ENCODE measurements at regions not wholly inside any gene's neighbourhood (a gene's known extent, or its start where the extent isn't known, plus 50 kb on each side); places are given as distances from the start of the nearest gene placed in this dataset.

DNA sequence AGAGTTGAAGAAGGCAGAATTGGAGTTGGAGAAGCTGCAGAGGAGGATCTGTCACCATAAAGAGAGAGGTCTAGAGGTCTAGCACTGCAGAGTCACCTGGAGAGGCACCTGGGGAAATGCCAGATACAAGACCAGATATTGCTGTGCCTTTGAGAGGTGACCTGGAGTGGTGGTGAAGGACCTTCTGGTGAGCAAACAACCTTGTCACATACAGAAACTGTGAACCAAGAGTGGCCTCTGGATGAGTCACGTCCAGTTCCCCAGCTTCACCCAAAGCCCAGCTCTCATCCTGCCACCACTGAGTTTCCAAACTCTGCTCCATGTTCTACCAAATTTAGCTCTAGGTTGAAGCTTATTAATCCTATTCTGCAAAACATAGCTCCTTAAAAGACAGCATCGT lies 131.1 kb upstream of the FBXL7 start:
- H3K36me3 ChIP-seq (ENCODE audit: insufficient read depth, low read length, poor library complexity, severe bottlenecking) = no peaks in the 10 kb centered on the region
- no peak overlapping the region for H3K4me3 ChIP-seq (ENCODE audit: low read depth, low read length, poor library complexity, severe bottlenecking)
- H3K27me3 ChIP-seq (replicated peaks; ENCODE audit: insufficient read depth, low read depth, low read length, poor library complexity) = no peaks in the 10 kb centered on the region
- BruUV-seq (replicated peaks) = no TSS peak
- H3K9me3 ChIP-seq (ENCODE audit: low read depth, low read length, poor library complexity, severe bottlenecking) = no peaks in the 10 kb centered on the region
- DNase-seq (ENCODE audit: low spot score) = no peak
- H3K4me1 ChIP-seq (ENCODE audit: insufficient read depth, low read length, poor library complexity, severe bottlenecking) = peaks cover 3% of the 10 kb centered on the region
- ChIA-PET CTCF (no interaction called here), POLR2A (ENCODE audit: low non-redundant PET) (no interaction called here)
- TF ChIP-seq, protein P1, sequence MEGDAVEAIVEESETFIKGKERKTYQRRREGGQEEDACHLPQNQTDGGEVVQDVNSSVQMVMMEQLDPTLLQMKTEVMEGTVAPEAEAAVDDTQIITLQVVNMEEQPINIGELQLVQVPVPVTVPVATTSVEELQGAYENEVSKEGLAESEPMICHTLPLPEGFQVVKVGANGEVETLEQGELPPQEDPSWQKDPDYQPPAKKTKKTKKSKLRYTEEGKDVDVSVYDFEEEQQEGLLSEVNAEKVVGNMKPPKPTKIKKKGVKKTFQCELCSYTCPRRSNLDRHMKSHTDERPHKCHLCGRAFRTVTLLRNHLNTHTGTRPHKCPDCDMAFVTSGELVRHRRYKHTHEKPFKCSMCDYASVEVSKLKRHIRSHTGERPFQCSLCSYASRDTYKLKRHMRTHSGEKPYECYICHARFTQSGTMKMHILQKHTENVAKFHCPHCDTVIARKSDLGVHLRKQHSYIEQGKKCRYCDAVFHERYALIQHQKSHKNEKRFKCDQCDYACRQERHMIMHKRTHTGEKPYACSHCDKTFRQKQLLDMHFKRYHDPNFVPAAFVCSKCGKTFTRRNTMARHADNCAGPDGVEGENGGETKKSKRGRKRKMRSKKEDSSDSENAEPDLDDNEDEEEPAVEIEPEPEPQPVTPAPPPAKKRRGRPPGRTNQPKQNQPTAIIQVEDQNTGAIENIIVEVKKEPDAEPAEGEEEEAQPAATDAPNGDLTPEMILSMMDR (conservative IDR thresholded peaks at IDR 0.05; ENCODE audit: low read depth, low read length) = no peak
- TF ChIP-seq EZH2 (IDR thresholded peaks at IDR 0.05; ENCODE audit: borderline replicate concordance, low read depth, low read length, poor library complexity, severe bottlenecking) = no peak
- intact Hi-C loops (cut with micrococcal nuclease; ENCODE audit: unreplicated experiment) = no loop called here
- H3K27ac ChIP-seq (ENCODE audit: low read depth, low read length, poor library complexity, severe bottlenecking) = no peak overlapping the region

DNA sequence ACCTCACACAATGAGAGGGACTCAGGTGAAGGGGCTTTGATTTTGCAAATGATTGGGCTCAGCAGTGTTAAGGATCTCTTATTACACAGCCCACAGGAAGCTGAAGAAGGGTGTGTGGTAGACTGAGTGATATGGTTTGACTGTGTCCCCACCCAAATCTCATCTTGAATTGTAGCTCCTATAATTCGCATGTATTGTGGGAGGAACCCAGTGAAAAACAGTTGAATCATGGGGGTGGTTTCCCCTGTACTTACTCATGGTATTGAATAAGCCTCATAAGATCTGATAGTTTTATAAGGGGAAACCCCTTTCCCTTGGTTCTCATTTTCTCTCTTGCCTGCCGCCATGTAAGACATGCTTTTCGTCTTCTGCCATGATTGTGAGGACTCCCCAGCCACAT lies 132.5 kb upstream of the FBXL7 start:
- H3K9me3 ChIP-seq (ENCODE audit: low read depth, low read length, poor library complexity, severe bottlenecking) = no peaks in the 10 kb centered on the region
- BruUV-seq (replicated peaks) = no TSS peak
- no peaks in the 10 kb centered on the region for H3K36me3 ChIP-seq (ENCODE audit: insufficient read depth, low read length, poor library complexity, severe bottlenecking)
- intact Hi-C loops (cut with micrococcal nuclease; ENCODE audit: unreplicated experiment) = no loop called here
- no peak for TF ChIP-seq EZH2 (IDR thresholded peaks at IDR 0.05; ENCODE audit: borderline replicate concordance, low read depth, low read length, poor library complexity, severe bottlenecking)
- H3K4me1 ChIP-seq (ENCODE audit: insufficient read depth, low read length, poor library complexity, severe bottlenecking) = peaks cover 3% of the 10 kb centered on the region
- no peak overlapping the region for H3K4me3 ChIP-seq (ENCODE audit: low read depth, low read length, poor library complexity, severe bottlenecking)
- no peak overlapping the region for H3K27ac ChIP-seq (ENCODE audit: low read depth, low read length, poor library complexity, severe bottlenecking)
- POLR2A ChIA-PET (ENCODE audit: low non-redundant PET) = no interaction called here
- DNase-seq (ENCODE audit: low spot score) = no peak
- CTCF ChIA-PET = no interaction called here
- no peaks in the 10 kb centered on the region for H3K27me3 ChIP-seq (replicated peaks; ENCODE audit: insufficient read depth, low read depth, low read length, poor library complexity)

- peaks cover 3% of the 10 kb centered on the region for H3K4me1 ChIP-seq (ENCODE audit: insufficient read depth, low read length, poor library complexity, severe bottlenecking)
- BruUV-seq (replicated peaks) = no TSS peak
- no peak overlapping the region for H3K27ac ChIP-seq (ENCODE audit: low read depth, low read length, poor library complexity, severe bottlenecking)
- POLR2A ChIA-PET (ENCODE audit: low non-redundant PET) = no interaction called here
- peak; percentile 2 for DNase-seq (ENCODE audit: low spot score)
- H3K9me3 ChIP-seq (ENCODE audit: low read depth, low read length, poor library complexity, severe bottlenecking) = no peaks in the 10 kb centered on the region
- no peaks in the 10 kb centered on the region for H3K27me3 ChIP-seq (replicated peaks; ENCODE audit: insufficient read depth, low read depth, low read length, poor library complexity)
- CTCF ChIA-PET = no interaction called here
- TF ChIP-seq, protein P1 (conservative IDR thresholded peaks at IDR 0.05; ENCODE audit: low read depth, low read length) = no peak
- no peak for TF ChIP-seq EZH2 (IDR thresholded peaks at IDR 0.05; ENCODE audit: borderline replicate concordance, low read depth, low read length, poor library complexity, severe bottlenecking)
- intact Hi-C loops (cut with micrococcal nuclease; ENCODE audit: unreplicated experiment) = no loop called here
- no peak overlapping the region for H3K4me3 ChIP-seq (ENCODE audit: low read depth, low read length, poor library complexity, severe bottlenecking)
- no peaks in the 10 kb centered on the region for H3K36me3 ChIP-seq (ENCODE audit: insufficient read depth, low read length, poor library complexity, severe bottlenecking)
Observed at GRCh38 chr5:15366676-15367391, 133.1 kb upstream of the FBXL7 start.

GRCh38 chr5:15365070-15365469 lies 134.9 kb upstream of the FBXL7 start:
- Histone ChIP-seq H3K9me3 (ENCODE audit: low read depth, low read length, poor library complexity, severe bottlenecking) (no peaks in the 10 kb centered on the region), H3K4me1 (ENCODE audit: insufficient read depth, low read length, poor library complexity, severe bottlenecking) (peaks cover 3% of the 10 kb centered on the region), H3K27me3 (replicated peaks; ENCODE audit: insufficient read depth, low read depth, low read length, poor library complexity) (no peaks in the 10 kb centered on the region), H3K36me3 (ENCODE audit: insufficient read depth, low read length, poor library complexity, severe bottlenecking) (no peaks in the 10 kb centered on the region), H3K4me3 (ENCODE audit: low read depth, low read length, poor library complexity, severe bottlenecking) (no peak overlapping the region), H3K27ac (ENCODE audit: low read depth, low read length, poor library complexity, severe bottlenecking) (no peak overlapping the region)
- ChIA-PET POLR2A (ENCODE audit: low non-redundant PET) (no interaction called here), CTCF (no interaction called here)
- intact Hi-C loops (cut with micrococcal nuclease; ENCODE audit: unreplicated experiment) = no loop called here
- peak; percentile 4 for DNase-seq (ENCODE audit: low spot score)
- no peak for TF ChIP-seq EZH2 (IDR thresholded peaks at IDR 0.05; ENCODE audit: borderline replicate concordance, low read depth, low read length, poor library complexity, severe bottlenecking)
- TF ChIP-seq, protein P1 (conservative IDR thresholded peaks at IDR 0.05; ENCODE audit: low read depth, low read length) = no peak
- no TSS peak for BruUV-seq (replicated peaks)
